ENCODE measurements at regions not wholly inside any gene's neighbourhood (a gene's known extent, or its start where the extent isn't known, plus 50 kb on each side); places are given as distances from the start of the nearest gene placed in this dataset.

- TF ChIP-seq CTCF (IDR thresholded peaks at IDR 0.05) (no peak), POLR2A (IDR thresholded peaks at IDR 0.05) (no peak)
Measured at GRCh38 chr15:92843326-92843725, 56.8 kb upstream of the CHD2 start.
